Gastroesophageal sphincter (tissue), 3 donors: ENCODE measurements at regions not wholly inside any gene's neighbourhood (a gene's known extent, or its start where the extent isn't known, plus 50 kb on each side); places are given as distances from the start of the nearest gene placed in this dataset.

ENCODE experiments used
- CTCF ChIP-seq, 4 experiments: fragments of 200-600 bp in 2 of 4; fragments of 450-650 bp in 2 of 4; sonication (generic) in 1 of 4; IDR thresholded peaks; one replicate each; pipeline ENCODE4 v1.5.1; 2017 to 2019; ENCODE audit warnings: antibody characterized with exemption in 4 of 4, mild to moderate bottlenecking in 2 of 4, moderate library complexity in 2 of 4
- EP300 ChIP-seq: sonication (generic); formaldehyde crosslinking; IDR thresholded peaks from one replicate; pipeline ENCODE4 v1.6.1; 2017; ENCODE audit warnings: antibody characterized with exemption, mild to moderate bottlenecking
- POLR2AphosphoS5 ChIP-seq: sonication (generic); formaldehyde crosslinking; IDR thresholded peaks from one replicate; pipeline ENCODE4 v1.6.1; 2017; ENCODE audit warnings: antibody characterized with exemption

DNA sequence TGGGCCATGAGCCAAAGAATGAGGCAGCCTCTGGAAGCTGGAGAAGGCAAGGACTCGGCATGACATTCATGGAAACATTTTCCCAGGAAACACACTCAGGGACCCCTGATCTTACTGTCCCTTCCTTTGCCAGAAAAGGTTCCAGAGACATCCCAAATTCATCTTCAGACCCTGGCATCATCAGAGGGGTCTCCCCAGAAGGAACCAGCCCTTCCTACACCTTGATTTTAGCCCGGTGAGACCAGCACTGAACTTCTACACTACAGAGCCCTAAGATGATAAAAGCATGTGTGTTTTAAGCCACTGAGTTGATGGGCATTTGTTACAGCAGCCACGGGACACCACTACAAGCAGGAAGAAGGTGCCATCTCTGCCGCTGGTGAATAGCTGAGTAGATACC is 262.3 kb downstream of the C16orf95 start:
- TF ChIP-seq CTCF (IDR thresholded peaks at IDR 0.05) (no peak), POLR2AphosphoS5 (no peak), EP300 (no peak)
